DND-41 (cell line): ENCODE measurements at regions not wholly inside any gene's neighbourhood (a gene's known extent, or its start where the extent isn't known, plus 50 kb on each side); places are given as distances from the start of the nearest gene placed in this dataset.

ENCODE experiments used
- CTCF ChIP-seq: IDR thresholded peaks from 2 replicates; pipeline ENCODE4 v1.5.1; 2012; ENCODE audit warnings: borderline replicate concordance, low read length, moderate library complexity, mild to moderate bottlenecking; ENCODE audit not compliant: poor library complexity, severe bottlenecking; ENCODE audit errors: extremely low read depth
- EZH2 ChIP-seq: IDR thresholded peaks from 3 replicates; pipeline ENCODE4 v1.6.1; 2012; ENCODE audit warnings: borderline replicate concordance, low read depth, mild to moderate bottlenecking, moderate library complexity, low read length, inconsistent platforms; ENCODE audit not compliant: severe bottlenecking

- TF ChIP-seq CTCF (no peak), EZH2 (no peak)
Observed at GRCh38 chr4:114458728-114459127, 139.9 kb upstream of the UGT8 start.
